GM12878 (cell line): ENCODE measurements at regions not wholly inside any gene's neighbourhood (a gene's known extent, or its start where the extent isn't known, plus 50 kb on each side); places are given as distances from the start of the nearest gene placed in this dataset.

Experiments used
- ATAC-seq: fragments of 200-7000 bp; cut with Tn5 transposase; 3 replicates; pipeline ENCODE4 v1.9.1; 2020; ENCODE audit warnings: mild to moderate bottlenecking, moderate library complexity
- BruUV-seq: library from RNA; stranded (reverse); fragments of 400-500 nt; replicated peaks from 2 replicates; lab custom pipeline; 2021; lab: Mats Ljungman, UMichigan
- CTCF ChIA-PET: fragments of 300-600 bp; sonication (Branson Sonifier 250); formaldehyde crosslinking; extraction: SDS; loops from one replicate; lab custom pipeline; 2021; ENCODE audit warnings: inconsistent platforms; lab: Yijun Ruan, JAX
- POLR2A ChIA-PET: fragments of 350-600 bp; formaldehyde crosslinking; extraction: SDS; loops from one replicate; lab custom pipeline; 2021; ENCODE audit warnings: inconsistent platforms; lab: Charles Lee
- RAD21 ChIA-PET: fragments of 300-600 bp; sonication (Branson Sonifier 250); formaldehyde crosslinking; loops from one replicate; lab custom pipeline; 2023; ENCODE audit warnings: antibody characterized with exemption; ENCODE audit not compliant: unreplicated experiment; lab: Charles Lee
- SMC1A ChIA-PET: fragments of 300-600 bp; sonication (Branson Sonifier 250); formaldehyde crosslinking; loops from one replicate; lab custom pipeline; 2023; ENCODE audit not compliant: unreplicated experiment, uncharacterized antibody; lab: Charles Lee
- DNase-seq: peaks from one replicate; pipeline ENCODE4 v3.0.0-alpha.2; 2011; ENCODE audit warnings: low read depth, low spot score
- FAIRE-seq: peaks from 3 replicates; lab custom pipeline; 2011; peaks lifted over from hg19 to GRCh38; lab: Jason Lieb, UNC
- H2AFZ ChIP-seq: 2 replicates; pipeline ENCODE4 v1.6.0; 2011; ENCODE audit warnings: low read depth, low read length, control low read depth; ENCODE audit not compliant: control insufficient read depth
- H3K27ac ChIP-seq: 2 replicates; pipeline ENCODE4 v1.5.1; 2011; ENCODE audit warnings: control low read depth; ENCODE audit not compliant: control insufficient read depth, insufficient read depth
- H3K27me3 ChIP-seq, 2 experiments: replicated peaks in 1 of 2; 2 replicates each; pipeline versions ENCODE4 v1.6.0 to v1.6.1; 2011; ENCODE audit warnings: low read length in 1 of 2; ENCODE audit not compliant: control insufficient read depth in 2 of 2, insufficient read depth in 2 of 2
- H3K36me3 ChIP-seq, 2 experiments: 2 replicates each; pipeline ENCODE4 v1.5.1; 2011; ENCODE audit warnings: low read length in 1 of 2; ENCODE audit not compliant: control insufficient read depth in 2 of 2, insufficient read depth in 2 of 2
- H3K4me1 ChIP-seq: 2 replicates; pipeline ENCODE4 v1.6.1; 2011; ENCODE audit warnings: mild to moderate bottlenecking, low read length, moderate library complexity, mixed read lengths; ENCODE audit not compliant: control insufficient read depth, insufficient read depth
- H3K4me2 ChIP-seq: 2 replicates; pipeline ENCODE4 v1.6.0; 2011; ENCODE audit warnings: control low read depth; ENCODE audit not compliant: control insufficient read depth, insufficient read depth
- H3K4me3 ChIP-seq: fragments of 200-600 bp; sonication (generic); 2 replicates; pipeline ENCODE4 v1.5.1; 2016
- H3K79me2 ChIP-seq: 2 replicates; pipeline ENCODE4 v1.6.0; 2011; ENCODE audit warnings: low read length; ENCODE audit not compliant: control insufficient read depth, insufficient read depth
- H3K9ac ChIP-seq: 2 replicates; pipeline ENCODE4 v1.8.0; 2011; ENCODE audit warnings: low read length, control low read depth, mixed read lengths; ENCODE audit not compliant: control insufficient read depth, insufficient read depth
- H3K9me3 ChIP-seq: replicated peaks from 3 replicates; pipeline ENCODE4 v1.5.1; 2011; ENCODE audit warnings: mild to moderate bottlenecking, low read length; ENCODE audit not compliant: control insufficient read depth, insufficient read depth
- H4K20me1 ChIP-seq: 2 replicates; pipeline ENCODE4 v1.6.0; 2011; ENCODE audit not compliant: control insufficient read depth, insufficient read depth
- ATF7 ChIP-seq: fragments of 450-650 bp; IDR thresholded peaks from 2 replicates; pipeline ENCODE4 v1.6.1; 2016; ENCODE audit warnings: low read depth, mild to moderate bottlenecking
- EED ChIP-seq: sonication (generic); IDR thresholded peaks from 2 replicates; pipeline ENCODE4 v1.6.1; 2016; ENCODE audit warnings: antibody characterized with exemption, low read depth
- EP300 ChIP-seq, 2 experiments: fragments of 150-350 bp in 1 of 2; IDR thresholded peaks; 2 replicates each; pipeline ENCODE4 v1.6.1; 2011 to 2012; ENCODE audit warnings: low read depth in 2 of 2, low read length in 2 of 2, borderline replicate concordance in 1 of 2, improper control_type of control experiment in 1 of 2, inconsistent platforms in 1 of 2; ENCODE audit not compliant: control insufficient read depth in 1 of 2
- KAT2A ChIP-seq: conservative IDR thresholded peaks from 2 replicates; pipeline ENCODE4 v1.6.1; 2011; ENCODE audit warnings: low read depth, low read length; ENCODE audit not compliant: control insufficient read depth
- NFYA ChIP-seq: IDR thresholded peaks from 2 replicates; pipeline ENCODE4 v1.6.1; 2011; ENCODE audit warnings: low read depth, mild to moderate bottlenecking, low read length, improper control_type of control experiment, borderline replicate concordance
- PAX8 ChIP-seq: fragments of 450-650 bp; IDR thresholded peaks from 2 replicates; pipeline ENCODE4 v1.6.1; 2017; ENCODE audit warnings: mild to moderate bottlenecking, moderate library complexity
- POU2F2 ChIP-seq: IDR thresholded peaks from 3 replicates; pipeline ENCODE4 v1.6.1; 2011; ENCODE audit warnings: low read depth, mild to moderate bottlenecking, low read length, borderline replicate concordance
- RAD21 ChIP-seq: IDR thresholded peaks from 2 replicates; pipeline ENCODE4 v1.6.1; 2011; ENCODE audit warnings: mild to moderate bottlenecking, low read depth, low read length, moderate library complexity; ENCODE audit not compliant: insufficient read depth
- SIX5 ChIP-seq: IDR thresholded peaks from 2 replicates; pipeline ENCODE4 v1.6.1; 2011; ENCODE audit warnings: mild to moderate bottlenecking, low read depth, low read length, moderate library complexity; ENCODE audit not compliant: severe bottlenecking
- SREBF2 ChIP-seq: IDR thresholded peaks from 2 replicates; pipeline ENCODE4 v1.6.1; 2012; ENCODE audit warnings: mild to moderate bottlenecking, low read length
- STAT3 ChIP-seq: IDR thresholded peaks from 2 replicates; pipeline ENCODE4 v1.6.1; 2011; ENCODE audit warnings: low read depth, low read length, improper control_type of control experiment
- ZNF274 ChIP-seq: IDR thresholded peaks from one replicate; pipeline ENCODE4 v1.8.0; 2011; ENCODE audit not compliant: insufficient read length, insufficient read depth
- ZNF622 ChIP-seq: fragments of 450-650 bp; IDR thresholded peaks from 2 replicates; pipeline ENCODE4 v1.6.1; 2017; ENCODE audit warnings: mild to moderate bottlenecking, inconsistent platforms
- ZNF687 ChIP-seq: fragments of 450-650 bp; IDR thresholded peaks from 2 replicates; pipeline ENCODE4 v1.6.1; 2017; ENCODE audit warnings: mild to moderate bottlenecking, moderate library complexity
- WGBS: methylation state at CpG from one replicate; pipeline ENCODE4 v1.1.6; 2016; ENCODE audit warnings: low lambda C conversion rate; ENCODE audit not compliant: insufficient replicate concordance, insufficient coverage; ENCODE audit errors: missing lambda C conversion rate; 5-methylcytosine and 5-hydroxymethylcytosine counted together
- in situ Hi-C: fragments of 300-500 bp; cut with MboI; formaldehyde crosslinking; loops from 9 replicates; pipeline ENCODE4 v1.14.3; 2018; ENCODE audit warnings: mixed read lengths
- intact Hi-C: fragments of 100-400 bp; cut with micrococcal nuclease; formaldehyde crosslinking; loops from one replicate; pipeline ENCODE4 v1.14.2; 2022; ENCODE audit not compliant: unreplicated experiment
- TF ChIP-seq, protein P1 (sequence below): IDR thresholded peaks from 2 replicates; pipeline ENCODE4 v1.6.1; 2012; ENCODE audit warnings: low read depth, low read length, improper control_type of control experiment

DNA sequence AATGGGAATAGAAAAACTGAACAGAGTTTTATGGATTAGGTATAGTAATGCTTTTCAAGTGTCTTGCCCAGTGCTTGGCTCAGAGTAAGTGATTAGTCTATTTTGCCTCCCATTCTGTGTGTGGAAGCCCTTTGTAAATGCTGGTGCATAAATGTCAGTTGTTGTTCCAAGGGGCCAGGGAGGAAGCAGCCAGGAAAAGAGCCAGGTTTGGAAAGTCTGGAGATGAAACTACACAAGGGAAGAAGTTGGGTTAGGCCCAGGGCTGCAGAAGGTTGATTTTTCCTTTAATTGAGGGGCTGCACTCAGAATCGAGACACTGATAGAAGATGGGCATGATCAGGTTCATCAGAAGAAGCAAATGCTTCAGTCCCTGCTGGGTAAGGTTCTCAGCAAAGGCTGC lies 484.0 kb downstream of the OLFM4 start (continued):
- no peak for TF ChIP-seq SIX5

GRCh38 chr13:53513226-53513625 lies 484.6 kb downstream of the OLFM4 start:
- SMC1A ChIA-PET: no interaction called here

DNA sequence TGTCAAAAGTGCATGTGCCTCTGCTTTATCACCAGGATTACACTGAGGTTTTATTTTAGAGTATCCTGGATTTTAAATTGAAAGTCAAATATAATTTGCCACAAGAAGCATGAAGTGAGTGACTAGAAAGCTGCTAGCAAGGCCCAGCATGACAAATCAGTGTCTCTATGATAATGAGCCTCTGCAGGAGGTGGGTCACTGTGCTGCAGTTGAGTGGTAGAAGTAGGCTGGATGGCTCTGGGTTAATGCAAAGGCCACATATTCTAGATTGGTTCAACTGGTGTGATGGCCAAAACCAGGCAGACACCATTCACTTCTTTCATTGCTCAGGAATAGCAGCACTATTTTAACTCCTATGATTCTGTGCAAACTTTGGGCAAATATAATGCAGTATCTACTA lies 491.5 kb downstream of the OLFM4 start:
- no peak overlapping the region for H2AFZ ChIP-seq
- no TSS peak for BruUV-seq
- no peak overlapping the region for H3K4me3 ChIP-seq
- SMC1A ChIA-PET: no interaction called here
- no peaks in the 10 kb centered on the region for H3K36me3 ChIP-seq
- intact Hi-C loops: no loop called here
- no peak for FAIRE-seq
- POLR2A ChIA-PET: no interaction called here
- no peaks in the 10 kb centered on the region for H4K20me1 ChIP-seq
- CTCF ChIA-PET: no interaction called here
- H3K27ac ChIP-seq: no peak overlapping the region
- no peaks in the 10 kb centered on the region for H3K79me2 ChIP-seq
- no peaks in the 10 kb centered on the region for H3K27me3 ChIP-seq
- H3K4me1 ChIP-seq: no peaks in the 10 kb centered on the region
- H3K9me3 ChIP-seq: no peaks in the 10 kb centered on the region
- DNase-seq: no peak
- RAD21 ChIA-PET: no interaction called here
- in situ Hi-C loops: no loop called here
- no peak overlapping the region for H3K4me2 ChIP-seq
- H3K9ac ChIP-seq: no peak overlapping the region
- no peak for ATAC-seq
- TF ChIP-seq ZNF622 (no peak), NFYA (no peak), STAT3 (no peak), SREBF2 (no peak), POU2F2 (no peak), RAD21 (no peak), ZNF687 (no peak), ZNF274 (no peak), KAT2A (no peak), EED (no peak)
- TF ChIP-seq, protein P1, sequence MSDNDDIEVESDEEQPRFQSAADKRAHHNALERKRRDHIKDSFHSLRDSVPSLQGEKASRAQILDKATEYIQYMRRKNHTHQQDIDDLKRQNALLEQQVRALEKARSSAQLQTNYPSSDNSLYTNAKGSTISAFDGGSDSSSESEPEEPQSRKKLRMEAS: no peak

More at GRCh38 chr13:53513226-53513625, 484.6 kb downstream of the OLFM4 start:
- Histone ChIP-seq H3K9me3 (no peaks in the 10 kb centered on the region), H3K79me2 (no peaks in the 10 kb centered on the region), H3K36me3 (no peaks in the 10 kb centered on the region), H2AFZ (no peak overlapping the region), H3K9ac (no peak overlapping the region), H3K27me3 (no peaks in the 10 kb centered on the region), H3K4me3 (no peak overlapping the region), H4K20me1 (no peaks in the 10 kb centered on the region), H3K4me2 (no peak overlapping the region), H3K4me1 (no peaks in the 10 kb centered on the region), H3K27ac (no peak overlapping the region)
- no TSS peak for BruUV-seq
- 14% methylated on average over 4 of the region's 4 CpGs for WGBS
- FAIRE-seq (no peak), ATAC-seq (no peak; the same call in 2 of the 3 replicates), DNase-seq (no peak)
- ChIA-PET CTCF (no interaction called here), RAD21 (no interaction called here), POLR2A (no interaction called here)
- in situ Hi-C loops: no loop called here
- TF ChIP-seq PAX8 (no peak), ATF7 (no peak), ZNF274 (no peak), EP300 (IDR thresholded peaks at IDR 0.05; ENCODE audit: borderline replicate concordance in 1 of 2, control insufficient read depth in 1 of 2, low read depth in 2 of 2, low read length in 2 of 2) (no peak)
- intact Hi-C loops: no loop called here
